ENCODE measurements at regions not wholly inside any gene's neighbourhood (a gene's known extent, or its start where the extent isn't known, plus 50 kb on each side); places are given as distances from the start of the nearest gene placed in this dataset.

DNA sequence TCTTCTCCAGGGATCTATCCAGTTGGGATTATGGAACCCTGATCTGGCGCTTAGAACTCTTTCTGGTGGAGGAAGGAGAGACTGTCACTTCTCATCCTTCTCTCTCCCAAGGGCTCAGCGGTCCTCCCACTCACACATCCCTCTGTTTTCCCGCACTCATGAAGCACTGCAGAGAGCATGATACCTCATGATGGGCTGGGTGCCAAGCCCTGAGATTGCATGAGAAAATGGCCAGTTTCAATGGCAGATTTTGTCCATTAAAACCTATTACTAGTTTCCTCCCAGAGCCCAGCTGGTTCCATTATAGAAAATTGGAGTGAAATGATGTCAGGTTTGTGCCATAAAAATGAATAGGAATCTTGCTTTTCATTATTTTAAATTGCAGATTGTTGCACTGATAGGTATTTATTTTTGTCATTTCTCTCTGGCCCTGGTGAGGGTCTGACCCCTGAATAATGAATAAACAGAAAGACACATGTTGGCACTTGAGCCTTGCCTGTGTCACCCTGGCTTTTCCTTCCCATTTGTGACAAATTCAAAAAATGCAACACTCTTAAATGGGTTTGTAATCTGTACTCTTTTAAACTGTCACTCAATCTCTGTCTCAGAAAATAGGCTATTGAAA is 1151.1 kb downstream of the TYW1 start:
- no peaks in the 10 kb centered on the region for H3K4me1 ChIP-seq (ENCODE audit: control insufficient read depth, insufficient read depth, low read length)

DNA sequence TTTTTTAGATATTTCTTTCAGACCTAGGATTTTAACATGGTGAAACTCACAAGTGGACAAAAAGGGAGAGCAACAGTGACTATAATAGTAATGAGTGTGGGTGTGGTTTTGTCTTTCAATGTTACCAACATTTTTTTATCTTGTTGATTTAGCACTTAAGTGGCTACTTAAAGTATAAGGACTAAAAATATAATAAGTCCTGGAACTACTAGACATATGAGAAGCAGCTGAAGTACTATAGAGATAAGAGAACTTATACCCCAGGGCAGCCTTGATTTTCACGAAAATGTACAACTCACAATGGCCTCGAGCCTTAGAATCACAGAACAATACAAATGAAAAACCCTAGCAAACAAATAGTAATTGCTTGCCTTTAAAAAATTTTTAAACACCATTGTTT is 1151.8 kb downstream of the TYW1 start:
- Histone ChIP-seq H3K27ac (ENCODE audit: extremely low read depth, low read depth, low read length) (no peak overlapping the region), H3K4me1 (ENCODE audit: control insufficient read depth, insufficient read depth, low read length) (no peaks in the 10 kb centered on the region), H3K9me3 (ENCODE audit: control insufficient read depth, insufficient read depth, low read depth, low read length) (no peaks in the 10 kb centered on the region), H3K4me3 (ENCODE audit: low read depth, low read length) (no peak overlapping the region), H3K36me3 (ENCODE audit: control insufficient read depth in 2 of 2, insufficient read depth in 1 of 2, low read length in 2 of 2) (no peaks in the 10 kb centered on the region)
- TF ChIP-seq SALL2 (tag by site-specific recombination; IDR thresholded peaks at IDR 0.05; ENCODE audit: borderline replicate concordance) (no peak), ZNF416 (tag by site-specific recombination; IDR thresholded peaks at IDR 0.05) (no peak), GFI1B (tag by site-specific recombination; IDR thresholded peaks at IDR 0.05) (no peak)
- TF ChIP-seq, protein P1, sequence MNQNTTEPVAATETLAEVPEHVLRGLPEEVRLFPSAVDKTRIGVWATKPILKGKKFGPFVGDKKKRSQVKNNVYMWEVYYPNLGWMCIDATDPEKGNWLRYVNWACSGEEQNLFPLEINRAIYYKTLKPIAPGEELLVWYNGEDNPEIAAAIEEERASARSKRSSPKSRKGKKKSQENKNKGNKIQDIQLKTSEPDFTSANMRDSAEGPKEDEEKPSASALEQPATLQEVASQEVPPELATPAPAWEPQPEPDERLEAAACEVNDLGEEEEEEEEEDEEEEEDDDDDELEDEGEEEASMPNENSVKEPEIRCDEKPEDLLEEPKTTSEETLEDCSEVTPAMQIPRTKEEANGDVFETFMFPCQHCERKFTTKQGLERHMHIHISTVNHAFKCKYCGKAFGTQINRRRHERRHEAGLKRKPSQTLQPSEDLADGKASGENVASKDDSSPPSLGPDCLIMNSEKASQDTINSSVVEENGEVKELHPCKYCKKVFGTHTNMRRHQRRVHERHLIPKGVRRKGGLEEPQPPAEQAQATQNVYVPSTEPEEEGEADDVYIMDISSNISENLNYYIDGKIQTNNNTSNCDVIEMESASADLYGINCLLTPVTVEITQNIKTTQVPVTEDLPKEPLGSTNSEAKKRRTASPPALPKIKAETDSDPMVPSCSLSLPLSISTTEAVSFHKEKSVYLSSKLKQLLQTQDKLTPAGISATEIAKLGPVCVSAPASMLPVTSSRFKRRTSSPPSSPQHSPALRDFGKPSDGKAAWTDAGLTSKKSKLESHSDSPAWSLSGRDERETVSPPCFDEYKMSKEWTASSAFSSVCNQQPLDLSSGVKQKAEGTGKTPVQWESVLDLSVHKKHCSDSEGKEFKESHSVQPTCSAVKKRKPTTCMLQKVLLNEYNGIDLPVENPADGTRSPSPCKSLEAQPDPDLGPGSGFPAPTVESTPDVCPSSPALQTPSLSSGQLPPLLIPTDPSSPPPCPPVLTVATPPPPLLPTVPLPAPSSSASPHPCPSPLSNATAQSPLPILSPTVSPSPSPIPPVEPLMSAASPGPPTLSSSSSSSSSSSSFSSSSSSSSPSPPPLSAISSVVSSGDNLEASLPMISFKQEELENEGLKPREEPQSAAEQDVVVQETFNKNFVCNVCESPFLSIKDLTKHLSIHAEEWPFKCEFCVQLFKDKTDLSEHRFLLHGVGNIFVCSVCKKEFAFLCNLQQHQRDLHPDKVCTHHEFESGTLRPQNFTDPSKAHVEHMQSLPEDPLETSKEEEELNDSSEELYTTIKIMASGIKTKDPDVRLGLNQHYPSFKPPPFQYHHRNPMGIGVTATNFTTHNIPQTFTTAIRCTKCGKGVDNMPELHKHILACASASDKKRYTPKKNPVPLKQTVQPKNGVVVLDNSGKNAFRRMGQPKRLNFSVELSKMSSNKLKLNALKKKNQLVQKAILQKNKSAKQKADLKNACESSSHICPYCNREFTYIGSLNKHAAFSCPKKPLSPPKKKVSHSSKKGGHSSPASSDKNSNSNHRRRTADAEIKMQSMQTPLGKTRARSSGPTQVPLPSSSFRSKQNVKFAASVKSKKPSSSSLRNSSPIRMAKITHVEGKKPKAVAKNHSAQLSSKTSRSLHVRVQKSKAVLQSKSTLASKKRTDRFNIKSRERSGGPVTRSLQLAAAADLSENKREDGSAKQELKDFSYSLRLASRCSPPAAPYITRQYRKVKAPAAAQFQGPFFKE (tag by site-specific recombination; IDR thresholded peaks at IDR 0.05; ENCODE audit: borderline replicate concordance): no peak
- ChIA-PET POLR2A (no interaction called here), CTCF (no interaction called here)

More for the DNA sequence above, 1151.1 kb downstream of the TYW1 start:
- TF ChIP-seq ZBTB11 (tag by site-specific recombination; conservative IDR thresholded peaks at IDR 0.05; ENCODE audit: low read depth) (no peak), OVOL3 (tag by site-specific recombination; IDR thresholded peaks at IDR 0.05) (no peak), ZNF394 (tag by site-specific recombination; IDR thresholded peaks at IDR 0.05; ENCODE audit: borderline replicate concordance) (no peak), ZNF202 (tag by site-specific recombination; IDR thresholded peaks at IDR 0.05; ENCODE audit: borderline replicate concordance) (no peak), ZNF830 (tag by site-specific recombination; IDR thresholded peaks at IDR 0.05; ENCODE audit: low read depth) (no peak), ZNF48 (tag by site-specific recombination; IDR thresholded peaks at IDR 0.05) (no peak)
- TF ChIP-seq, protein P2, sequence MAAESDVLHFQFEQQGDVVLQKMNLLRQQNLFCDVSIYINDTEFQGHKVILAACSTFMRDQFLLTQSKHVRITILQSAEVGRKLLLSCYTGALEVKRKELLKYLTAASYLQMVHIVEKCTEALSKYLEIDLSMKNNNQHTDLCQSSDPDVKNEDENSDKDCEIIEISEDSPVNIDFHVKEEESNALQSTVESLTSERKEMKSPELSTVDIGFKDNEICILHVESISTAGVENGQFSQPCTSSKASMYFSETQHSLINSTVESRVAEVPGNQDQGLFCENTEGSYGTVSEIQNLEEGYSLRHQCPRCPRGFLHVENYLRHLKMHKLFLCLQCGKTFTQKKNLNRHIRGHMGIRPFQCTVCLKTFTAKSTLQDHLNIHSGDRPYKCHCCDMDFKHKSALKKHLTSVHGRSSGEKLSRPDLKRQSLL (tag by site-specific recombination; IDR thresholded peaks at IDR 0.05): no peak
- CTCF ChIA-PET: no interaction called here
- no peaks in the 10 kb centered on the region for H3K36me3 ChIP-seq (ENCODE audit: control insufficient read depth in 2 of 2, insufficient read depth in 1 of 2, low read length in 2 of 2)
- no peaks in the 10 kb centered on the region for H3K9me3 ChIP-seq (ENCODE audit: control insufficient read depth, insufficient read depth, low read depth, low read length)
- H3K27ac ChIP-seq (ENCODE audit: extremely low read depth, low read depth, low read length): no peak overlapping the region
- POLR2A ChIA-PET: no interaction called here
- H3K4me3 ChIP-seq (ENCODE audit: low read depth, low read length): no peak overlapping the region

Measured in HEK293 (cell line).